H1 (cell line): ENCODE measurements at regions not wholly inside any gene's neighbourhood (a gene's known extent, or its start where the extent isn't known, plus 50 kb on each side); places are given as distances from the start of the nearest gene placed in this dataset.

Source experiments
- EP300 ChIP-seq, 2 experiments: IDR thresholded peaks; 1 replicate in 1 of 2; 2 replicates in 1 of 2; pipeline ENCODE4 v1.6.1; 2011 to 2012; ENCODE audit warnings: low read depth in 2 of 2, low read length in 2 of 2, mild to moderate bottlenecking in 2 of 2, borderline replicate concordance in 1 of 2, inconsistent platforms in 1 of 2, moderate library complexity in 1 of 2
- GABPA ChIP-seq: IDR thresholded peaks from 2 replicates; pipeline ENCODE4 v1.6.1; 2011; ENCODE audit warnings: mild to moderate bottlenecking, low read length, moderate library complexity, borderline replicate concordance; ENCODE audit not compliant: insufficient read depth
- POLR2AphosphoS5 ChIP-seq: IDR thresholded peaks from 2 replicates; pipeline ENCODE4 v1.6.1; 2011; ENCODE audit warnings: low read depth, low read length
- TF ChIP-seq, protein P1 (sequence below): fragments of 300-600 bp; sonication (generic); IDR thresholded peaks from 2 replicates; pipeline ENCODE4 v1.7.1; 2012; ENCODE audit warnings: low read length, moderate library complexity, mild to moderate bottlenecking, inconsistent platforms; ENCODE audit not compliant: insufficient replicate concordance

DNA sequence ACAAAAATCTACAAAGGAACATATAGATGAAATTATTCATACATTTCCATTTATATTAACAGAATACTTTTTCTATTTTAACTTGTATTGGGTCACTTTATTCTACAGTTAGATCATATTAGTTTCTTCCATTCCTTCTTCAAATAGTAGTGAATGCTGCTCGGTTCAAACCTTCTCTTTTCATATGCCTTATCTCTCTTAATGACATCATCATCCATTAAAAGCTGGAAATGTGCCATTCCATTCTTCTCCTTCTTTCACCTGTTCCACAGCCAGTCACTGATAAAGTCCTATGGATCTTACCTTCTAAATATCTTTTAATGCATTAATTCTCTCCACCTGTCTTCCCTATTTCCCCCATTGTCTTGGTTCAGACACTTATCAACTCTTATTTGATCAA is 358.0 kb upstream of the POU1F1 start (continued):
- TF ChIP-seq, protein P1, sequence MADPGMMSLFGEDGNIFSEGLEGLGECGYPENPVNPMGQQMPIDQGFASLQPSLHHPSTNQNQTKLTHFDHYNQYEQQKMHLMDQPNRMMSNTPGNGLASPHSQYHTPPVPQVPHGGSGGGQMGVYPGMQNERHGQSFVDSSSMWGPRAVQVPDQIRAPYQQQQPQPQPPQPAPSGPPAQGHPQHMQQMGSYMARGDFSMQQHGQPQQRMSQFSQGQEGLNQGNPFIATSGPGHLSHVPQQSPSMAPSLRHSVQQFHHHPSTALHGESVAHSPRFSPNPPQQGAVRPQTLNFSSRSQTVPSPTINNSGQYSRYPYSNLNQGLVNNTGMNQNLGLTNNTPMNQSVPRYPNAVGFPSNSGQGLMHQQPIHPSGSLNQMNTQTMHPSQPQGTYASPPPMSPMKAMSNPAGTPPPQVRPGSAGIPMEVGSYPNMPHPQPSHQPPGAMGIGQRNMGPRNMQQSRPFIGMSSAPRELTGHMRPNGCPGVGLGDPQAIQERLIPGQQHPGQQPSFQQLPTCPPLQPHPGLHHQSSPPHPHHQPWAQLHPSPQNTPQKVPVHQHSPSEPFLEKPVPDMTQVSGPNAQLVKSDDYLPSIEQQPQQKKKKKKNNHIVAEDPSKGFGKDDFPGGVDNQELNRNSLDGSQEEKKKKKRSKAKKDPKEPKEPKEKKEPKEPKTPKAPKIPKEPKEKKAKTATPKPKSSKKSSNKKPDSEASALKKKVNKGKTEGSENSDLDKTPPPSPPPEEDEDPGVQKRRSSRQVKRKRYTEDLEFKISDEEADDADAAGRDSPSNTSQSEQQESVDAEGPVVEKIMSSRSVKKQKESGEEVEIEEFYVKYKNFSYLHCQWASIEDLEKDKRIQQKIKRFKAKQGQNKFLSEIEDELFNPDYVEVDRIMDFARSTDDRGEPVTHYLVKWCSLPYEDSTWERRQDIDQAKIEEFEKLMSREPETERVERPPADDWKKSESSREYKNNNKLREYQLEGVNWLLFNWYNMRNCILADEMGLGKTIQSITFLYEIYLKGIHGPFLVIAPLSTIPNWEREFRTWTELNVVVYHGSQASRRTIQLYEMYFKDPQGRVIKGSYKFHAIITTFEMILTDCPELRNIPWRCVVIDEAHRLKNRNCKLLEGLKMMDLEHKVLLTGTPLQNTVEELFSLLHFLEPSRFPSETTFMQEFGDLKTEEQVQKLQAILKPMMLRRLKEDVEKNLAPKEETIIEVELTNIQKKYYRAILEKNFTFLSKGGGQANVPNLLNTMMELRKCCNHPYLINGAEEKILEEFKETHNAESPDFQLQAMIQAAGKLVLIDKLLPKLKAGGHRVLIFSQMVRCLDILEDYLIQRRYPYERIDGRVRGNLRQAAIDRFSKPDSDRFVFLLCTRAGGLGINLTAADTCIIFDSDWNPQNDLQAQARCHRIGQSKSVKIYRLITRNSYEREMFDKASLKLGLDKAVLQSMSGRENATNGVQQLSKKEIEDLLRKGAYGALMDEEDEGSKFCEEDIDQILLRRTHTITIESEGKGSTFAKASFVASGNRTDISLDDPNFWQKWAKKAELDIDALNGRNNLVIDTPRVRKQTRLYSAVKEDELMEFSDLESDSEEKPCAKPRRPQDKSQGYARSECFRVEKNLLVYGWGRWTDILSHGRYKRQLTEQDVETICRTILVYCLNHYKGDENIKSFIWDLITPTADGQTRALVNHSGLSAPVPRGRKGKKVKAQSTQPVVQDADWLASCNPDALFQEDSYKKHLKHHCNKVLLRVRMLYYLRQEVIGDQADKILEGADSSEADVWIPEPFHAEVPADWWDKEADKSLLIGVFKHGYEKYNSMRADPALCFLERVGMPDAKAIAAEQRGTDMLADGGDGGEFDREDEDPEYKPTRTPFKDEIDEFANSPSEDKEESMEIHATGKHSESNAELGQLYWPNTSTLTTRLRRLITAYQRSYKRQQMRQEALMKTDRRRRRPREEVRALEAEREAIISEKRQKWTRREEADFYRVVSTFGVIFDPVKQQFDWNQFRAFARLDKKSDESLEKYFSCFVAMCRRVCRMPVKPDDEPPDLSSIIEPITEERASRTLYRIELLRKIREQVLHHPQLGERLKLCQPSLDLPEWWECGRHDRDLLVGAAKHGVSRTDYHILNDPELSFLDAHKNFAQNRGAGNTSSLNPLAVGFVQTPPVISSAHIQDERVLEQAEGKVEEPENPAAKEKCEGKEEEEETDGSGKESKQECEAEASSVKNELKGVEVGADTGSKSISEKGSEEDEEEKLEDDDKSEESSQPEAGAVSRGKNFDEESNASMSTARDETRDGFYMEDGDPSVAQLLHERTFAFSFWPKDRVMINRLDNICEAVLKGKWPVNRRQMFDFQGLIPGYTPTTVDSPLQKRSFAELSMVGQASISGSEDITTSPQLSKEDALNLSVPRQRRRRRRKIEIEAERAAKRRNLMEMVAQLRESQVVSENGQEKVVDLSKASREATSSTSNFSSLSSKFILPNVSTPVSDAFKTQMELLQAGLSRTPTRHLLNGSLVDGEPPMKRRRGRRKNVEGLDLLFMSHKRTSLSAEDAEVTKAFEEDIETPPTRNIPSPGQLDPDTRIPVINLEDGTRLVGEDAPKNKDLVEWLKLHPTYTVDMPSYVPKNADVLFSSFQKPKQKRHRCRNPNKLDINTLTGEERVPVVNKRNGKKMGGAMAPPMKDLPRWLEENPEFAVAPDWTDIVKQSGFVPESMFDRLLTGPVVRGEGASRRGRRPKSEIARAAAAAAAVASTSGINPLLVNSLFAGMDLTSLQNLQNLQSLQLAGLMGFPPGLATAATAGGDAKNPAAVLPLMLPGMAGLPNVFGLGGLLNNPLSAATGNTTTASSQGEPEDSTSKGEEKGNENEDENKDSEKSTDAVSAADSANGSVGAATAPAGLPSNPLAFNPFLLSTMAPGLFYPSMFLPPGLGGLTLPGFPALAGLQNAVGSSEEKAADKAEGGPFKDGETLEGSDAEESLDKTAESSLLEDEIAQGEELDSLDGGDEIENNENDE: no peak
- TF ChIP-seq GABPA (no peak), EP300 (IDR thresholded peaks at IDR 0.05; ENCODE audit: borderline replicate concordance in 1 of 2, low read depth in 2 of 2, low read length in 2 of 2) (no peak), POLR2AphosphoS5 (no peak)
